Left lung (tissue), 4 donors: ENCODE measurements at regions not wholly inside any gene's neighbourhood (a gene's known extent, or its start where the extent isn't known, plus 50 kb on each side); places are given as distances from the start of the nearest gene placed in this dataset.

Source experiments
- ATAC-seq: fragments of 200-7000 bp; cut with Tn5 transposase; one replicate; pipeline ENCODE4 v1.9.1; 2020; ENCODE audit warnings: moderate library complexity
- DNase-seq, 4 donors: peaks; one replicate each; pipeline ENCODE4 v3.0.0-alpha.2; 2013 to 2020
- H3K27ac ChIP-seq, 2 donors: fragments of 200-600 bp; sonication (generic) in 1 of 2; one replicate each; pipeline versions ENCODE4 v1.5.0 to v1.8.0; 2020 to 2021
- H3K27me3 ChIP-seq, 2 donors: fragments of 200-600 bp; sonication (generic) in 1 of 2; one replicate each; pipeline versions ENCODE4 v1.5.0 to v1.8.0; 2020 to 2021
- H3K36me3 ChIP-seq, 2 donors: fragments of 200-600 bp; sonication (generic) in 1 of 2; one replicate each; pipeline versions ENCODE4 v1.5.0 to v1.8.0; 2020 to 2021
- H3K4me1 ChIP-seq, 2 donors: fragments of 200-600 bp; one replicate each; pipeline ENCODE4 v1.8.0; 2021
- H3K4me3 ChIP-seq, 2 donors: fragments of 200-600 bp; sonication (generic) in 1 of 2; one replicate each; pipeline versions ENCODE4 v1.5.0 to v1.8.0; 2020 to 2021; ENCODE audit warnings: mild to moderate bottlenecking in 1 of 2
- H3K9me3 ChIP-seq, 2 donors: fragments of 200-600 bp; sonication (generic) in 1 of 2; one replicate each; pipeline versions ENCODE4 v1.5.0 to v1.8.0; 2020 to 2021
- intact Hi-C, 2 donors: fragments of 100-400 bp; cut with DNase I; formaldehyde crosslinking; loops; one replicate each; pipeline versions ENCODE4 v1.11.2 to v1.14.2; 2022
- TF ChIP-seq, protein P1 (sequence below), 2 donors: fragments of 200-600 bp; sonication (generic) in 1 of 2; IDR thresholded peaks; one replicate each; pipeline versions ENCODE4 v1.5.0 to v1.8.0; 2021; ENCODE audit warnings: antibody characterized with exemption in 2 of 2
- donor health status: DM: no; HTN: yes; CAD: no.
- donor health status: DM: no; HTN: no; CAD: no.

DNA sequence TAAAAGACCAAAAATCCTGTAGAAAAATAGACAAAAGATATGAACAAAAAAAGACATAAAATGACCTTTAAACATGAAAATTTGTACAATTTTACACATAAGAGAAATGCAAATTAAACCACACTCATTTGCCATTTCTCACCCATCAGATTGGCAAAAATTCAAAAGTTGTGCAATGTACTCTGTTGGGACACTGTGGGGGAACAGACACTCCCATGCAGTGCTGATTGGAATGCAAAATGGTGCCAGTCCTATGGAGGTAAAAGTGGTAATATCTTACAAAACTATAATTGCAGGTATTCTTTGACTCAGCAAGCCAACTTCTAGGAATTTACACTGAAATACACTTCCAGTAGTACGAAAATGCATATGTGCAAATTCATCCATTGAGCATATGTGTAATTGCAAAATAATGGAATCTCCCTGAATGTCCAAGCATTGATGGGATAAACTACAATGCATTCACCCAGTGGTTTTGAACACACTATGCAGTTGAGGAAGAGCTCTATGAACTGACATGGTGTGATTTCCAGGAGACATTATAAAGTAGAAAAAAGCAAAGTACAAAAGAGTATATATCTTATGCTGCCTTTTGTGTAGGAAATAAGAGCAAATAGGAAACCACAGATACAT is 201.8 kb upstream of the ZNF521 start:
- intact Hi-C loops = no loop called here
- peaks cover 0 to 6% of the 10 kb centered on the region in 2 donors for H3K4me1 ChIP-seq
- H3K9me3 ChIP-seq = no peaks in the 10 kb centered on the region

DNA sequence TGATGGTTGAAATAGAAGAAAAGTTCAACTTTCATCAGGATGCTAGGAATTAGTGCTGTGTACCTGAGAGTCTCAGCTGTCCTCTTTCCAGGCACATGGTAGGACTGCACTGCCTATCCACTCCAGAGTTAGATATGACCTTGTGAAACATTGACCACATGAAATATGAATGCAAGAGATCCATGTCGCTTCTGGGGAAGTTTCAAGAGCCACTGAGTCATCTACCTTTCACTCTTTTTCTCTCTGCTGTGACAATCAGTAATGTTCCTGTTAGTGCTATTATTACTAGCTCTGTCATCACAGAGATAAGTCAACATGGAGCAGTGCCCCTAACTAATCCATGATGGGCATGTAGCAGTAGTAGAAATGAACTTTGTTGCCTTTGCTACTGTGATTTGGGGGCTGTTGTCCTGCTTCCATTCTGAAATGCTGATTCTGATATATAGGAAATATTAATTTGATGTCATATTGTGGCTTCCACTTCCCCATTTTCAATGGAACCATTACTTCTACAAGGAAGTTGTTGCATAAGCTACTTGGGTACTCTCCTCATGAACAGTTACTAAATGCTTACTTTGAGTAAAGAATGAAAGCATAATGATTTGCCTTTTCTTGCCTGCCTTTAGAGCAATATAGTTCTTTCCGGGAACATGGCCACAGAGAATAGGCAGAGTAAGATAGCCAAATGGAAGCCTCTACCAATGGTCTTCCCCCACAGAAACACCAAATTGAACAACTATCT is 192.8 kb upstream of the ZNF521 start:
- Histone ChIP-seq H3K27me3 (no peaks in the 10 kb centered on the region), H3K9me3 (no peaks in the 10 kb centered on the region), H3K36me3 (no peaks in the 10 kb centered on the region), H3K27ac (no peak overlapping the region), H3K4me3 (no peak overlapping the region), H3K4me1 (no peaks in the 10 kb centered on the region)
- DNase-seq (no peak), ATAC-seq (no peak)
- intact Hi-C loops = no loop called here
- TF ChIP-seq, protein P1, sequence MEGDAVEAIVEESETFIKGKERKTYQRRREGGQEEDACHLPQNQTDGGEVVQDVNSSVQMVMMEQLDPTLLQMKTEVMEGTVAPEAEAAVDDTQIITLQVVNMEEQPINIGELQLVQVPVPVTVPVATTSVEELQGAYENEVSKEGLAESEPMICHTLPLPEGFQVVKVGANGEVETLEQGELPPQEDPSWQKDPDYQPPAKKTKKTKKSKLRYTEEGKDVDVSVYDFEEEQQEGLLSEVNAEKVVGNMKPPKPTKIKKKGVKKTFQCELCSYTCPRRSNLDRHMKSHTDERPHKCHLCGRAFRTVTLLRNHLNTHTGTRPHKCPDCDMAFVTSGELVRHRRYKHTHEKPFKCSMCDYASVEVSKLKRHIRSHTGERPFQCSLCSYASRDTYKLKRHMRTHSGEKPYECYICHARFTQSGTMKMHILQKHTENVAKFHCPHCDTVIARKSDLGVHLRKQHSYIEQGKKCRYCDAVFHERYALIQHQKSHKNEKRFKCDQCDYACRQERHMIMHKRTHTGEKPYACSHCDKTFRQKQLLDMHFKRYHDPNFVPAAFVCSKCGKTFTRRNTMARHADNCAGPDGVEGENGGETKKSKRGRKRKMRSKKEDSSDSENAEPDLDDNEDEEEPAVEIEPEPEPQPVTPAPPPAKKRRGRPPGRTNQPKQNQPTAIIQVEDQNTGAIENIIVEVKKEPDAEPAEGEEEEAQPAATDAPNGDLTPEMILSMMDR (IDR thresholded peaks at IDR 0.05) = no peak

More for the DNA sequence above, 201.8 kb upstream of the ZNF521 start:
- no peaks in the 10 kb centered on the region for H3K36me3 ChIP-seq
- ATAC-seq = no peak
- no peak overlapping the region for H3K27ac ChIP-seq
- TF ChIP-seq, protein P1 (IDR thresholded peaks at IDR 0.05) = no peak
- no peaks in the 10 kb centered on the region for H3K27me3 ChIP-seq
- no peak for DNase-seq
- H3K4me3 ChIP-seq = no peak overlapping the region

DNA sequence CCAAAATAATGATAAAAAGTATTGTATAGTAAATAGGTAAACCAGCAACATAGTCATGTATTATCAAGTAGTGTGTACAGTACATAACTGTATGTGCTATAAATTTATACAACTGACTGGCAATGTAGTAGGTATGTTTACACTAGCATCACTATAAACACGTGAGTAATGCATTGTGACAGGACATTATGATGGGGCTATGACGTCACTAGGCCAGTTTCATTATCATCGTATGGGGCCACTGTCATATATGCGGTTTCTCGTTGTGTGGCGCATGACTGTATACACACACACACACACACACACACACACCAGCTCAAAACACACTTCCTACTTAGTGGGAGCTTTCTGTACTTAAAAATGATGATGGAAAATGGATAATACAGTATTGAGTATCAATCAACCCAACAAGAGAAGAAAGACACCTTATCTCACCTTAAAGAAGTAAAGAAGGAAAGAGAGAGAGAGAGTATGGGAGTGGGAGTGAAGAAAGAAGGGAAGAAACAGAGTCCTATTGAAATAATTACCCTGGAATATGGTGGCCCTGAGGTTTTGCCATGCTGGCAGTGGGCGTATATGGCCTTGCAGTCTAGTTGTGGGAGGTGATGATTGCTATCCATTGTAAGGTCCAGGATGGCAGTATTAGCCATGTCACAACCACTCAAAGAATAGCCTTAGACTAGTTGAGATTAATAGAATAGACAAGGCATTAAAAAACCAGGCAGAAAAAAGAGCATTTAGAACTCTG is 186.4 kb upstream of the ZNF521 start:
- TF ChIP-seq, protein P1 (IDR thresholded peaks at IDR 0.05) = no peak

DNA sequence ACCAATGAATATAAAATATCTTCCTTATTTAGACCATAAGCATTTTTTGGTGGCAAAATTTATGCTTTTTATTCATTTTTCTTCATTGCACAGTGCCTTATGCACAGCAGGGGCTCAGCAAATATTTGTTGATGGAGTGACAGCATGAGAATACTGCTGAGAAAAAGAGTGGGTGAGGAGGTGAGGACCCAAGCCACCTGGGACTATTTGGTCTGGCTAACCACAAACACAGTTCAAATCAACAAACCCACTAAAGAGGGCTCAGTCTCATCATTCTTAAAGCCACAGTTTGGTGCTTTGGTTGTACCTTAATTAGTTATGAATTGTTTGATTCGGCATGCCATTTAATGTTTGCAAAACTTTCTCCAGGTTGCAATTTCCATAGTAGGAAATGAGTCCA is 183.5 kb upstream of the ZNF521 start:
- H3K4me1 ChIP-seq = no peaks in the 10 kb centered on the region
- intact Hi-C loops = no loop called here
- DNase-seq (no peak), ATAC-seq (no peak)
- no peaks in the 10 kb centered on the region for H3K36me3 ChIP-seq
- no peak overlapping the region for H3K4me3 ChIP-seq
- peaks cover 0 to 2% of the 10 kb centered on the region in 2 donors for H3K27me3 ChIP-seq
- TF ChIP-seq, protein P1 (IDR thresholded peaks at IDR 0.05) = no peak
- H3K27ac ChIP-seq = no peak overlapping the region
- no peaks in the 10 kb centered on the region for H3K9me3 ChIP-seq

More for the DNA sequence above, 186.4 kb upstream of the ZNF521 start:
- Histone ChIP-seq H3K27ac (no peak overlapping the region), H3K9me3 (no peaks in the 10 kb centered on the region), H3K4me3 (no peak overlapping the region), H3K27me3 (no peaks in the 10 kb centered on the region), H3K36me3 (no peaks in the 10 kb centered on the region), H3K4me1 (no peaks in the 10 kb centered on the region)
- DNase-seq (no peak), ATAC-seq (no peak)
- intact Hi-C loops = no loop called here

DNA sequence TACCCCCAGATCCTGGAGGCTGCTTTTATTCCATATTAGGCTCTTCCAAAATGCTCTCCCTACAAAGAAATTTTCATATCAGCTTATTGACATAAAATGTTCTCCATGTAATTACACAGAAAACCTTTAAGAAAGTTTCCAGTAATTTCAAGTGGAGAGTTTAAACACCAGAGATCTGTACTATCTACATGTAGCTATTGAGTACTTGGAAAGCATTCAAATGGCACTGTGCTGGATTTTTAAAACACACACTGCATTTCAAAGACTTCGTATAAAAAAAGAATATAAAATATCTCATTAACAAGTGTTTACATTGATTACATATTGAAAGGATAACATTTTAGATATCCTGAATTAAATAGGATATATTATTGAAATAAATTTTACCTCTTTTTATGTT is 182.4 kb upstream of the ZNF521 start:
- intact Hi-C loops = no loop called here
- Histone ChIP-seq H3K36me3 (no peaks in the 10 kb centered on the region), H3K27me3 (peaks cover 0 to 2% of the 10 kb centered on the region in 2 donors), H3K27ac (no peak overlapping the region), H3K4me3 (no peak overlapping the region), H3K9me3 (no peaks in the 10 kb centered on the region), H3K4me1 (no peaks in the 10 kb centered on the region)
- TF ChIP-seq, protein P1 (IDR thresholded peaks at IDR 0.05) = no peak
- peak in 1 of 4 donors; percentile 30 for DNase-seq
- no peak for ATAC-seq
